Activated CD4-positive, CD25-positive, alpha-beta regulatory T cell treated with anti-CD3 and anti-CD28 coated beads, Interleukin-2, amount 50 U/mL, for 16 hours (primary cell): ENCODE measurements at regions not wholly inside any gene's neighbourhood (a gene's known extent, or its start where the extent isn't known, plus 50 kb on each side); places are given as distances from the start of the nearest gene placed in this dataset.
"Not testable (repeated sequence)": the region's sequence is repeated elsewhere in the genome, so short reads cannot be mapped to it uniquely, and the experiment has no call there.

Source experiments
- DNase-seq: peaks from one replicate; pipeline ENCODE4 v3.0.0-alpha.2; 2020; ENCODE audit warnings: low read depth, low spot score

DNA sequence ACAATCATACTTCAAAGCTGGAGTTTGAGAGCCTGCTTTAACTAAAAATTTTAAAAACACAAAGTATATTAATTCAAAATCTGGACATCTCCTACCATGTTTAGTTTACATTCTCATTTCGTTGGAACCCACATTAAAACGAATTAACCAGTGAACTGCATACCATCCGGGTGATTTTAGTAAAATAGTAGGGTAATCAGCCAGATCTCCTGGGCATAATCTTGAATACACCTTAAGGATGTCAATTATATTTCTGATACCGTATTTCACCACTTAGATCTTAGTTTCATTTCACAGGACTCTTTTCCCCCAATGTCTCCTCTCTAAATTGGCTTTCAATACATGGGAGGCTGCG, 175.6 kb upstream of the PFKP start:
- DNase-seq, result no peak

DNA sequence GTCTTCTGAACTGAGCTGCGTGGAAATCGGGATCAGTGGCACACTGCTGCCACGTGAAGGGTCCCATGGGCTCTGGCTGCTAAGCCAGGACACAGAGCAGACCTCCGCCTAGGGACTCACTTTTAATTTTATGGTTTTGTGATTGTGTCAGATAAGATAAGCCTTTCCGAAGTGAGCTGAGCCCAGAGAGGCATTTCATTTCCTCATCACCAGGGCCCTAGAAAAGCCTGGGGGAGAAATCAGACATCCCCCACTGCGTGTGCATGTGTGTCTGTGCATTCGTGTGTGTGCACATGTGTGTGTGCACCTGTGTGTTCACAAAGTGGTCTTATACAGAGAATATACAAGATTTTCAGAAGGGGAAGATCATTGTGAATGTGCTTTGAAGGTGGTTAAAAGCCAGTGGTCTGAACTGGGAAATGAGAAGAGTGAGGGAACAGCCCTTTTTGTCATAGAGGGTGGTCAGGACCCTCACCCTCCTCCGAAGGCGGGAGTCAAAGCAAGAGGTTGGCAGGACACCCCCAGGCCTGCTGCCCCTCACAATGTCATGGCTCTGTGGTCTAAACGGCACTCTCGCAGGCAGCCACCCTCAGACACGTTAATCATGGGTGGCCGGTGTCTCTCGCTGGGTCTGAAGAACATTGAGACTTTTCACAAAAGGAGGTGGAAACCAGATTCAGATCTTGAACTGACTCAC, 176.1 kb upstream of the PFKP start:
- no peak for DNase-seq

DNA sequence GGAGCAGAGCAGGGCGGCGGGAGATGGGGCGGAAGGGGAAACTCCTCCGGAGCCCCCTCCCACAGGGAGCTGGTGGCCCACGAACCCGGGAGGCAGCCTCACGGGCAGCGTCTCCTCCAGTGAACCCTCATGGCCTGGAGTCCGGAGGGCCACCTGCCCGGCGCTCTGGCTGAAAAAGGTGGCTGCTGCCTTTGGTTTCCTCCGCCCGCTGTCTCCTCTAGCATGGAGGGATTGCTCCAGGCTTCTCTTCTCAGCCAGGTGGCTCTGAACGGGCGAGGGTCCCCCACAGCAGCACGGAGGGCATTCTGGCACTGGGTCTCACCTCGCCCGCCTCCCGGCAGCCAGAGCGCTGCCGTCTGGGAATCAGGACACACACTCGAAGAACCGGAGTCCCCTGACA, 177.3 kb upstream of the PFKP start:
- no peak for DNase-seq

DNA sequence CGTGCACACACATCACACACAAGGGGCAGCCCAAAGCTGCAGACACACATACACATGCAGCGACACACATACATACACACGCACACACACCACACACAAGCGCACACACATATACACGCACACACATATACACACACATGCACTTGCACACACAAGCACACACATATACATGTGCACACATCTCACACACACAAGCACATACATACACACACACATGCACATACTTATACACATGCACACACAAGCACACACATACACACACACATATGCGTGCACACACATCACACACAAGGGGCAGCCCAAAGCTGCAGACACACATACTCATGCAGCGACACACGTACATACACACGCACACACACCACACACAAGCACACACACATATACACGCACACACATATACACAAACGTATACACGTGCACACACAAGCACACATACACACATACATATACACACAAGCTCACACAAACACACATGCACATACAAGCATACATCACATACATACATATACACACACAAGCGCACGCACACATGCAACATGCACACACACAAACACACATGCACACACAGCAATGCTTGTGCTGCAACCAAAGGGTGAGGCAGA, 178.8 kb upstream of the PFKP start:
- no peak for DNase-seq

DNA sequence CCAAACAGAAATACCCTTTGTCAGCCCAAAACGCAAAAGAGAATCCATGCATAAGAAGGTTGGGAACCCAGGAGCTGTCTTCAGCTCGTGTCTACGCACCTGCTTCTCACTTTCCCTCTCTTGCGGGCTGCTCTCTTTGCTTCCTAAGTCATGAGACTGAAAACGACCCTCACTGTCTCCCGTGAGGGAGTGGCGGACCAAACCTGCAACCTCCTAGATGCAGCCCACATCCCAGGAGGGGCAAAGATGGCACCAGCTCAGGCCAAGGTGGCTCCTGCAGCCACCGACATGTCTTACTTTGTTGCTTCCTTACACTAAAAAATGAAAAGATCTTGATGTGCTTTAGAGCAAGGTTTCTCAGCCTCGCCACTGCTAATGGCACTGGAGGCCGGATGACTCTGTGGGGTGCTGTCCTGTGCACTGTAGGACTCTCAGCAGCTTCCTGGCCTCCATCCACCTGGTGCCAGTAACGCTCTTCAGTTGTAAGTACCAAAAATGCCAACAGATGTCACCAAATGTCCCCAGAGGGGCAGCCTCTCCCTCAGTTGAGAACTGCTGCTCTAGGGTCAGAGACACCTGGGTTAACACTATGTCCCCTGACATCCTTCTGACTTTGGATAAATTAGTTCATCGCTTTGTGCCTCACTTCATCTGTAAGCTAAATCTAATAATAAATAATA, 179.8 kb upstream of the PFKP start:
- DNase-seq, result no peak

DNA sequence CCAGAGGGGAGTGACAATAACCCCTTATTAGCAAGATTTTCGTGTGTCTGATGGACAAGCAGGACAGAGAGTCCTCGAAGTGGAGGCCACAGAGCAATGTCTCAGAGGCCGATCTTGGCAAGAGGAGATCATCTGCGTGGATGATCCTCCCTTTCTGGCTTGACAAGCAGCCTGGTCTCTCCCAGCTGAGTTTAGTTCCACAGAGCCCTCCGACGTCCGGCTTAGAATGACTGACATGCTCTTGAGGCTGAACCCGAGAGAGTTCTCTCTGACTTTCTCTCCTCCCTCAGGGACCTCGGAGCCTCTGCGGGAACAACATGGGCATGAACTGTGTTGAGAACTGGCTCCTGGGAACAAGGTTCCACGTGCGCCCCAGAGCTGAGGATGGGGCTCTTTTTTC, 180.7 kb upstream of the PFKP start:
- DNase-seq, result no peak

DNA sequence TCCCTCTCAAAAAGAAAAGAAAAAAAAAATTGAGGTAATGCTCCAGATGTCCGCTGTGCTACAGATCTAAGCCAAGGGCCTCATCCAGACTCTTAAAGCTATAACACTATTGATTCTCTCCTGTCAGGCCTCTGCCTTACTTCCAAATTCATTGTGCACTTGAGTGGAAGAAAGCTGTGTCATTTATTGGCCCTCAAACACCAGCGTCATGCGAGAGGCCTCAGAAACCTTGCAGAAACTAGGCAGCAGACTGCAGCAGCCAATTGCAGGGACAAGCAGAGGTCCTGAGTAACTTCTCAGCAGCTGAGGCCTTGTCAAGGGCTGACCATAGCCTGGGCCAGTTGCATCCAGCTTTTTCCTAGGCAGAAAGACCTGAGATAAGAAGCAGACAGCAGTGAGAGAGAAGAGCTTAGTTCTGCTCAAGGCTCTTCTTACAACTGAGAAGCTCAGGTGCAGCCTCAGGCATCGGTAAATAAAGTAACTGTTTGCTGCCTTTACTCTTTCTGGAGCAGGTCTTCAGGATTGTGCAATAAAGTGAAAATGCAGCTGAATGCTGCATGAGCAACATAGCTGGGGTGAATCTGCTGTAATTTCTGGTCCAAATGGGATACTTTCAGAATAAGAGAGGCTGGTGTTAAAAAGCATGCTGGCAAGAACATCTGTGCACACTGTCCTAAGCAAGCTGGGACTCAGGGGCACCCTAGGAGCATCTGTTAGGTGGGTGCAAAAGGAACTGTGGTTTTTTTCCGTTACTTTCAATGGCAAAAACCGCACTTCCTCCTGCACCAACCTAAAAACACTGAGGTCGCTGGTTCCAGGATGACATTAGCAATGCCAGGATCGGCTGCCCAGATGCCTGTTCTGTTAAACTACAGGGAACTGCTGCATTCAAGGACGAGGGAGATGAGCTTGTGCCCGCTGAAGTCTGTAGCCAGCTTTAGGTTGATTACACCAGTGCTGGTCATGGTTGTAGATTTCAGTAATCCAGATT, 181.8 kb upstream of the PFKP start:
- no peak for DNase-seq

DNA sequence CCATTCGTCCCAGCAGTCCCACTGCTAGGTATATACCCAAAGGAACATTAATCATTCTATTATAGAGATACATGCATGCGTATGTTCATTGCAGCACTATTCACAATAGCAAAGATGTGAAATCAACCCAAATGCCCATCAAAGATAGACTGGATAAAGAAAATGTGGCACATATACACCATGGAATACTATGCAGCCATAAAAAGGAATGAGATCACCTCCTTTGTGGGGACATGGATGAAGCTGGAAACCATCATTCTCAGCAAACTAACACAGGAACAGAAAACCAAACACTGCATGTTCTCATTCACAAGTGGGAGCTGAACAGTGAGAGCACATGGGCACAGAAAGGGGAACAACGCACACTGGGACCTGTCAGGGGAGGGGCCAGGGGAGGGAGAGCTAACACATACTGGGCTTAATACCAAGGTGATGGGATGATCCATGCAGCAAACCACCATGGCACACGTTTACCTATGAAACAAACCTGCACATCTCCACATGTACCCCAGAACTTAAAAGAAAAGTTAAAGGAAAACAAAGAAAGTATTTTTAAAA, 183.3 kb upstream of the PFKP start:
- not testable (repeated sequence) for DNase-seq

DNA sequence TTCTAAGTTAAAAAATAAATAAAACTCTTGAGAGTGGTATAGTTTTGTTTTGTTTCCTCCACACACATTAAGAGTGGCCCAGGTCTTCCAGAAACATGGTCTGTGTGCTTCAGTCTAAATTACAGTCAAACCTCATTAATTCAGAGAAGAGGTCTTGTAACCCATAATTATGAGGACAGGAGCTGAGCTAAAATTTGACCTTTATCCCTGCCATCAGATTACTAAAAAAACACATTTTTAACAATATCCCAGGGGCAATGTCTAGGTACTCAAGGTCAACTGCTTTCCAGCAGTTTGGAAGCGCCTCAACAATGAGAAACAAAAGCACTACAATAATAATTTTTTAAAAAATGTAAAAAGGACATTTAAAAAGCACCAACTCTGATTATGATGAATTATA, 184.1 kb upstream of the PFKP start:
- no peak for DNase-seq

DNA sequence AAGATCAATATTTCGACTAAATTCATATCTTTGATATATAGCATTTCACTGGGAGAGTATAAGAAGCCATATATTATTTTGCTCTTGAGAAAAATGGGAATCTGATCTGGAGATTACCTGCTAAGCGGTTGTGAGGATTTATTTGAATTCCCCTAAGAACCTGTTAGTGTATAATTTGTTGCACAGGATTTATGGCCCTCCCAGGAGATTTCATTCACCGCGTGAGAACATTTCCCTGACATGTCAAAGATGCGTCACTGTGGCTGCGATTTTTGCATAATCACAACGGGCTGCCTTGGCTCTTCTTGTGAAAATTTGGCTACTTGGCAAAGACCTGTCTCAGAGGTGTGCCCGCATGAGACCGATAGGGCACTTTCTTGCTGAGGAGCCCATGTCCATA, 184.7 kb upstream of the PFKP start:
- DNase-seq, result no peak

DNA sequence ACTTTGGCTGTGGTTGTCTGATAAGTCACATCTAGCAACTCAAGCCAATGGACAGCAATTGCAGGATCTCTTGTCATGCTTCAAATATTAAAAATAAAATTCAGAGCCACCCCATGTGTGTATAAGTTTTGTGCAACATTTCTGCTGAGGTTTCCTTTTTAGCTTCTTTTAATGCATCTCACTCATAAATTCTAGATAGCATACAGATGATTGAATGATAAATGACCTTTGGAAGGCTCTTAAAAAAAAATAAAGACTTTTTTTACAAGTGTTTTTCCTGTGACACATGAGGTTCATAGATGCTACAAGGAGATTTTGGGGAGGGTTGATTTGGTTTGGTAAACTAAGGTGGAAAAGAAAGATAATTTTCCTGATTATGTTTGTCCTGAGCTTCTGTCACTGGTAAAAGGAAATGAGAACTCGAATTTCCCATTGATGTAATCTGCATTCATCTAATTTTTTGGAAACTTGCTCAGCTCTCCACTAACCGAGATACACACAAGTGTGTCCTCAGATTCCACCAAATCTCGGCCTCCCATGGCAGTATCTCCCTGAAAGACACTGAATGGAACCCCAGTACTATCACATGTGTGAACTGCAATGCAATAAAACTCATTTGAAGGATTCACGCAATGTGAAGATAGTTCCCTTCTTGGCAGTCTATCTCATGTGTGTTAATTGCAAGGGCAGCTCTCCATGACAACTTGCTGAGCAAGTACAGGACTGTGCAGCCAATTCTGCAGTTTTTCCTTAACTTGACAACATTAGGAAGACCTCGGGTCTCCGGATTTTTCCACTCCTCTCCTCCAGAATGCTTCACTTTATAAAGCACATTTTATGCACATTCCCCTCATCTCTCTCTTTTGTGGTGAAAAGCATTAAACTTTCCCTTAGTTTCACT, 185.4 kb upstream of the PFKP start:
- DNase-seq, result no peak

DNA sequence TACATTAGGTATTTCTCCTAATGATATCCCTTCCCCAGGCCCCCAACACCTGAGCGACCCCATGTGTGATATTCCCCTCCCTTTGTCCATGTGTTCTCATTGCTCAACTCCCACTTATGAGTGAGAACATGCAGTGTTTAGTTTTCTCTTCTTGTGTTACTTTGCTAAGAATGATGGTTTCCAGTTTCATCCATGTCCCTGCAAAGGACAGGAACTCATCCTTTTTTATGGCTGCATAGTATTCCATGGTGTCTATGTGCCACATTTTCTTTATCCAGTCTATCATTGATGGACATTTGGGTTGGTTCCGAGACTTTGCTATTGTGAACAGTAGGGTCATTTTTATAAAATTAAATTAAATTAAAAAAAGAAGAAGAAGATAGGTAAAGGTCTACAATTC, 187.3 kb upstream of the PFKP start:
- not testable (repeated sequence) for DNase-seq

DNA sequence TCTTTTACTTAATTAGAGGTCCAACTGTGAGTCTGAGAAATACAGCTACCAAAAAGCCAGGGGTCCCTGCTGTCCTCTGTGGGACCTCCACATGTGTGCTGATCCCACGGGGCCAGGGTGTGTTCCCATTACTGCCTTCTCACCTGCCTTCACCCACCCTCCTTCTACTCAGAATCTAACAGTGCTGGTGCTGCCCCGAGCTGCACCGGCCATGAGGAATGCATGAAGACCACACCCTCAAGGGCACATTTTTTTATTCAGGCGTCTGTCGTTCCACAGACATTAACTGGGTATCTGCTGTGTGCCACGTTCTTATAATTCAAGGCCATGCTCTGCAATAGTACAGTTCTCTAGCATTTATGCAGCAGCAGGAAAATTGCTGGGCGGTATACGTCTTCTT, 188.5 kb upstream of the PFKP start:
- no peak for DNase-seq

DNA sequence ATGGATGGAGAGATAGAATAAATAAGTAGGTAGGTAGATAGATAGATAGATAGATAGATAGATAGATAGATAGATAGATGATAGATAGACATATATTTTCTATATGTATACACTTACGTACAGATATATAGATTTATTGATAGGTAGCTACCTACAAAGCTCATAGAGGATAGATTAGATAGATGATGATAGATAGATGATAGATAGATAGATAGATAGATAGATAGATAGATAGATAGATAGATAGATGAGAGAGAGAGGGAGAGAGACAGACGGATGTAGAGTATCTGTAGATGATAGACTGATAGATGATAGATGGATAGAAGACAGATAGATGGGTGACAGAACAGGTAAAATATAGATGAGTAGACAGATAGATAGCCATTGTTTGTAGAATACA, 191.3 kb upstream of the PFKP start:
- DNase-seq, result no peak

DNA sequence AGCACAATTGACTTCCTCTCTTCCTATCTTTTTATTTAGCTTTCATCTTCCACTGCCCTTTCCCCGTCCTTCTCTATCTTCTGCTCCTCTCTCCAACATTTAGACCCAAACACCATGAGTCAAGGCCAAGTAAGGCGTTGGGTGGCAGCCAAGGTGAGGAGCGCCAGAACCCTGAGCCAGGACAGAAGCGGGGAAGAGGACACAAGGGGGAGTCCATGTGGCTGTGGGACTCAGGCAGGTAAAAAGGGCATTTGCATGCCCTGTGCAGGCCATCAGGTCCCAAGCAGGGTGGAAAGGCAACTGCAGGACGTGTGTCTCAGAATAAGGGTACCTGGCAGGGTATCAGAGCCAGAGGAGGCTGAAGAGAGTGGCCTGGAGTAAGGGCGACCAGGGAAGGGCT, 192.4 kb upstream of the PFKP start:
- DNase-seq, result no peak

DNA sequence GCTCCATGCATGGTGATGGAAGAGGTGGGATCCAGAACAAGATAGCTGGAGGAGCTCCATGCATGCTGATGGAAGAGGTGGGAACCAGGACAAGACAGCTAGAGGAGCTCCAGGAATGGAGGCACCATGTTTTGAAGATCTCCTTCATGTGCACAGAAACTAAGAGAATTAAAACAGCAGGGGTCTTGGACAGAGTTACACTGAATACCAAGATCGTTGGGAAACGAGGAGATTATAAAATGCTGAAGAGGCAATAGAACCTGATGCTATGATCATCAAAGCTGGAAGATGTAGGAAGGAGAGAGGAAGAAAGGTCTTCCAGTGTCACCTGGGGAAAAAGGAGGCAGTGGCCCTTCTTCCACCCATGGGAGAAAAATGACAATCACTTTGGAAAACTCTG, 193.6 kb upstream of the PFKP start:
- no peak for DNase-seq

DNA sequence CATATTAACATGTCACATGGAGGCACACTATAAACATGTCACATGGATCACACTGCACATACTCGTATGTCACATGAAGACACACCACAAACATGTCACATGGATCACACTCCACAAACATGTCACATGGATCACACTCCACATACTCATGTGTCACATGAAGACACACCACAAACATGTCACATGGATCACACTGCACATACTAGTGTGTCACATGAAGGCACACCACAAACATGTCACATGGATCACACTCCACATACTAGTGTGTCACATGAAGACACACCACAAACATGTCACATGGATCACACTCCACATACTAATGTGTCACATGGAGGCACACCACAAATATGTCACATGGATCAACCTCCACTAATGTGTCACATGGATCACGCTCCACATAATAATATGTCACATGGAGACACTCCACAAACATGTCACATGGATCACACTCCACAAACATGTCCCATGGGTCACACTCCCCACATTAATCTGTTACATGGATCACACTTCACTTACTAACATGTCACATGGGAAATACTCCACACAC, 195.6 kb upstream of the PFKP start:
- no peak for DNase-seq

DNA sequence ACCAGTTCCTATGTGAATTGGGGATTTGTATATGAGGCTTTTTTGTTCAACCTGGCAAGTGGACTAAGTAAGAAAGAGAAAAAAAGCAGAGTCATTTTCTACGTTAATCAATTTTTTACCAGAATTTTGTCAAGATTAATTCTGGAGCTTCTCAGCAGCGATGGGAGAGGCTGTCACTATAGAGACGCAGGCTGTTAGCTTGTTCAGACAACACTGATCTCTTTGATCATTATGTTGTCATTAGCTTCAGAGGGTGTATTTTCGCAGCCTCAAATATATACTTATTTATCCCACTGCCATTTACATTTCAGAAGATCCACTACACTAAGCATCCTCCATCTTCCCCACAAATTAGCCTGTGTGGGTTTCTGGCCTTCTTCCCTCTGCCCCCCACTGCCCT, 196.7 kb upstream of the PFKP start:
- no peak for DNase-seq

DNA sequence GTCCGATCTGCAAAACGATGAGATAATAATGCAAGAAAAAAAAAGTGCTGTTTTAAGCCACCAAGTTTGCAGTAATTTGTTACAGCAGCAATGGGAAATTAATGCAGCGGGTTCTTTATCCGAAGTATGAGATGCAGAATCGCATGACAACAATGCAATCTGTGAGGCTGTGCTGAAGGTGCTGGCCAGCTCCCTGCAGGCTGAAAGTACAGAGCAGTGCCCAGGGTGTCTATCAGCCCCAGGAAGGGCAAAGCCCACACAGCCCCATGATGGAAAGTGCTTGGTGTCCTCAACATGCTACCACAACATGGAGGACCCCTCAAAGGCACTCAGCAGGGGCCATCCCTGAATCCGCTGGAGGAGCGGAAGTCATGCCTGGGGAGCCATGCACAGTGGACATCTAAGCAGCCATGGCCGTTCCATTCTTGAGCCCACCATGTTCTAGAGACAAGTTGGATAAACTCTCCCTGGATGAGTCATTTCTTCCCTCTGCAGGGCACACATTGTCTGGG, 199.5 kb upstream of the PFKP start:
- no peak for DNase-seq

DNA sequence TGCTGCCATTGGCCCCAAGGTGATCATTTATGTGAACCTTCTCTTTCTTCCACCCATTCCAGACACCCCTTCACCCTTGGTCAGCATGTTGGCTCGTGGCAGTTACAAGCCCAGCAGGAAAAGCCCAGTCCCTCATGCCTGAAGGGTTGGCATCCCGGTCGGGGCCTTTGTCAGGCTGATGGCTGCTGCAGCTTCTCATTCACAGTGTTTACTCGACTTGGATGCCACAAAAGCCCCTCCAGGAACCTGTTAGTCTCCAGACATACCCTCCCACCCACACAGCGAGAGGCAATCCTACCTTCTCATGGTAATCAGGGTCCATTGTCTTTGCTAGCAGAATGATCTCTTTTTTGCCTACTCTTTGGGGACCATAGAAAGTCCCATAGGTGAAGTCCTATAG, 200.8 kb upstream of the PFKP start:
- DNase-seq, result no peak
